Epithelial cell of esophagus (primary cell): ENCODE measurements at regions not wholly inside any gene's neighbourhood (a gene's known extent, or its start where the extent isn't known, plus 50 kb on each side); places are given as distances from the start of the nearest gene placed in this dataset.

Experiments
- DNase-seq: peaks from one replicate; pipeline ENCODE4 v3.0.0; 2010; ENCODE audit warnings: low read depth
- H3K4me3 ChIP-seq: 2 replicates; pipeline ENCODE4 v1.5.1; 2011; ENCODE audit warnings: mild to moderate bottlenecking, low read length, control low read depth
- TF ChIP-seq, protein P1 (sequence below): IDR thresholded peaks from 2 replicates; pipeline ENCODE4 v1.5.1; 2011; ENCODE audit warnings: low read depth, mild to moderate bottlenecking, low read length, control low read depth, inconsistent platforms; ENCODE audit not compliant: insufficient read depth; ENCODE audit errors: missing control alignments

- no peak overlapping the region for H3K4me3 ChIP-seq
- DNase-seq: no peak
- TF ChIP-seq, protein P1, sequence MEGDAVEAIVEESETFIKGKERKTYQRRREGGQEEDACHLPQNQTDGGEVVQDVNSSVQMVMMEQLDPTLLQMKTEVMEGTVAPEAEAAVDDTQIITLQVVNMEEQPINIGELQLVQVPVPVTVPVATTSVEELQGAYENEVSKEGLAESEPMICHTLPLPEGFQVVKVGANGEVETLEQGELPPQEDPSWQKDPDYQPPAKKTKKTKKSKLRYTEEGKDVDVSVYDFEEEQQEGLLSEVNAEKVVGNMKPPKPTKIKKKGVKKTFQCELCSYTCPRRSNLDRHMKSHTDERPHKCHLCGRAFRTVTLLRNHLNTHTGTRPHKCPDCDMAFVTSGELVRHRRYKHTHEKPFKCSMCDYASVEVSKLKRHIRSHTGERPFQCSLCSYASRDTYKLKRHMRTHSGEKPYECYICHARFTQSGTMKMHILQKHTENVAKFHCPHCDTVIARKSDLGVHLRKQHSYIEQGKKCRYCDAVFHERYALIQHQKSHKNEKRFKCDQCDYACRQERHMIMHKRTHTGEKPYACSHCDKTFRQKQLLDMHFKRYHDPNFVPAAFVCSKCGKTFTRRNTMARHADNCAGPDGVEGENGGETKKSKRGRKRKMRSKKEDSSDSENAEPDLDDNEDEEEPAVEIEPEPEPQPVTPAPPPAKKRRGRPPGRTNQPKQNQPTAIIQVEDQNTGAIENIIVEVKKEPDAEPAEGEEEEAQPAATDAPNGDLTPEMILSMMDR: no peak
Observed at GRCh38 chr12:62998454-62998853, 63.5 kb upstream of the PPM1H start.

DNA sequence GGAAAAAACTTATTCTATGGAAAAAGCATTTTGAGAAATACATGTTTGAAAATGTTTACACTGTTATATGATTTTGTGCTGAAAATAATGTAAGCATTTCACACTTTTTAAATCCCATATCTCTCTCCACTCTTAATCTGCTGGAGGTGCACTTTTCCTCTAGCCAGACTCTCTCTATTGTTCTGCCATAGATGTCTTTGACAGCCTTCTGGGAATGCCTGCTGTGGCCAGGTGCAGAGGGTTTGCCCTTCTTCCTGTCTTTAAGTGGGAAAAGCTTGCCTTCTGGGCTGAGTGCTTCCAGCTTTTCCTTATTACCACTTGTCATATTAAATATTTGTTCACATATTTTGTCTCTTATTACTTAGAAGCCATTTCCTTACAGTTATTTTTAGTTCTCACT lies 60.1 kb upstream of the PPM1H start:
- TF ChIP-seq, protein P1: no peak
- DNase-seq: no peak
- no peak overlapping the region for H3K4me3 ChIP-seq

- TF ChIP-seq, protein P1: no peak
- H3K4me3 ChIP-seq: no peak overlapping the region
- no peak for DNase-seq
Observed at GRCh38 chr12:62986844-62987243, 51.9 kb upstream of the PPM1H start.
